Astrocyte of the hippocampus (primary cell): ENCODE measurements at regions not wholly inside any gene's neighbourhood (a gene's known extent, or its start where the extent isn't known, plus 50 kb on each side); places are given as distances from the start of the nearest gene placed in this dataset.
A peak's percentile ranks its signal among the peaks of the same experiment; 100 is the strongest.

Experiments
- DNase-seq: peaks from one replicate; pipeline ENCODE4 v3.0.0; 2011; ENCODE audit warnings: low read depth, low spot score

DNA sequence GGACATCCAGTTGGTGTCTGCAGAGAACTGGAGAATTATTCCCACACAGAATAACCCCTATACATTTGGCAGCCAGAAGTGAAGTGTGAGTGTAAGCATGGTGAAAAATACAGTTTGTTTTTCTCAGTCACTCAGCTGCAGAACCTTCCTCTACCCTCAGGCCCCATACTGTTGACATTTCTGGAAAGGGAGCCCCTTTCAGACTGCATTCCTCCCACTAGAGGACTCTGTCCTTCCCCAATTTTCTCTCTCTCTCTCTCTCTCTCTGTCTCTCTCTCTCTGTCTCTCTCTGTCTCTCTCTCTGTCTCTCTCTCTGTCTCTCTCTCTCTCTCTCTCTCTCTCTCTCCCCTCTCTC is 86.8 kb upstream of the STEAP1B start:
- DNase-seq: peak; percentile 58

- peak; percentile 22 for DNase-seq
Measured at GRCh38 chr7:22586101-22586785, 86.3 kb upstream of the STEAP1B start.

GRCh38 chr7:22584179-22584578 is 84.2 kb upstream of the STEAP1B start:
- DNase-seq: peak; percentile 15

GRCh38 chr7:22582863-22583622 is 83.1 kb upstream of the STEAP1B start:
- DNase-seq: peak; percentile 95

DNA sequence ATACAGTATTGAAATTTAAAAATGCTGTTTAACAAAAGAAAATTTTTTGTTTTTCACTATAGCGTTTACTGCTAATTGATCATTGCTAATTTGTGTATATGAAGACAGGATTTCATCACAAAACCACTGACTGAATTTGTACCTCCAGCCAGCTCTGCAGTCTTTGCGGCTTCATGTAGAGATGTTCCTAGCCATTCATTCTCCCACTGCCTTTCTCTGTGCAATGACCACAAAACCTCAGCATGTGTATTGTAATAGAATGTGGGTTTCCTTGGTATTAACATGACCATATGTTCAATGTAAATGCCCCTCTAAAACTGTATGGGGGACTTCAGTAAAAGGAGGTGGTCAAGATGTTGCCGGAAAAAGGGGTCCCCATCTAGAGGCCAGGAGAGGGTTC is 81.1 kb upstream of the STEAP1B start:
- DNase-seq: peak; percentile 27

GRCh38 chr7:22579961-22580360 is 80.0 kb upstream of the STEAP1B start:
- no peak for DNase-seq

DNA sequence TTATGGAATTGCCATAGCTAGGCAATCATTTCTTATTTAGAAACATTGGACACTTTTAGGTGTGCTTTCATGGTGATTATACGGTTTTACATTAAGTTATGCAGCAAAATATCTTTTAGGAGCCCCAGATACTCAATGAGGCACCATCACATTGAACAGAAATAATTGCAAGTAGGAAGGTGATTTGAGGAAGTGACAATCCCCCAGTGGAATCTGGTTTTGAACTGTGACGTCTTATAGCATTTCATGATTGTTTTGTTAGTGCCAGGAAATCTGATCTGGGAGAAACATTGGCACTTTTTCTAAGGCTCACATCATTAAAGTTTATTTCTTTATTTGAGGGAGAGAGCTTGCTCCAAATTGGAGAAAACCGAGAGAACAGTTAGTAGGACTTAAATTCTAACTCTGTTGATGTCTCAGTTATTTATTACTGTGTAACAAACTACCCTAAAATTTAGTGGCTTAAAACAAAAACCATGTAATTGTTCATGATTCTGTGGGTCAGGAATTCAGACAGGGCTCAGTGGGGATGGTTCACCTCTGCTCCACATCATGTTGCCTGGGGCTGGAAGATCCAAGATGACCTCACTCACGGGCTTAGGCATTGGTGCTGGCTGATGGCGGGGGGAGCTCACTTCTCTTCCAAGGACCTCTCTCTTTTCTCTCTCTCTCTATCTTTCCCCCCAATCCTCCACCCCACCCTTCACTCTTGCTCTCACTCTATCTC is 78.2 kb upstream of the STEAP1B start:
- DNase-seq: peak; percentile 64

DNA sequence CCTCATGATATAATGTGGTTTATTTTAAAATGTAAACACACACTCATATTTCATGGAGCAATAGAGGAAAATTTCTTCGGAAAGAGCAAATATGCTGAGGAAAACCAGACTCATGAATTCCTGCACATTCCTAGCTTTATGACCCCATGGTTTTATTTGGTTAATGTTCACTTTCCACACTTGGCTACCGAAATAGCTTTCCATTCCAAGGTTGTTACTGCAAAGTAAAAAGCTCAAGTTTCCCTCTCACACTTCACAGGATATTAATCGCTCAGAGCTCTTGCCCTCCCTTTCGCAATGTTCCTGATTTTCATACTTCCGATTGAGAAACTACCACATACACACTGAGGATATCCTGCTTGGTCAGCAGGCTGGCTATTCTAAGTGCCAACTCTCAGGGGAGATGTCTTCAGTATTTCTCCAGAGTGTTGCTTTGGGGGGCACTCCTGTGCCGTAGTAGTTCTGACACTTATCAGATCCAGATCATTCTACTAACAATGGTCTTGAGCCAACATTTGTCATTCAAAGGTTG is 77.5 kb upstream of the STEAP1B start:
- peak; percentile 88 for DNase-seq

DNA sequence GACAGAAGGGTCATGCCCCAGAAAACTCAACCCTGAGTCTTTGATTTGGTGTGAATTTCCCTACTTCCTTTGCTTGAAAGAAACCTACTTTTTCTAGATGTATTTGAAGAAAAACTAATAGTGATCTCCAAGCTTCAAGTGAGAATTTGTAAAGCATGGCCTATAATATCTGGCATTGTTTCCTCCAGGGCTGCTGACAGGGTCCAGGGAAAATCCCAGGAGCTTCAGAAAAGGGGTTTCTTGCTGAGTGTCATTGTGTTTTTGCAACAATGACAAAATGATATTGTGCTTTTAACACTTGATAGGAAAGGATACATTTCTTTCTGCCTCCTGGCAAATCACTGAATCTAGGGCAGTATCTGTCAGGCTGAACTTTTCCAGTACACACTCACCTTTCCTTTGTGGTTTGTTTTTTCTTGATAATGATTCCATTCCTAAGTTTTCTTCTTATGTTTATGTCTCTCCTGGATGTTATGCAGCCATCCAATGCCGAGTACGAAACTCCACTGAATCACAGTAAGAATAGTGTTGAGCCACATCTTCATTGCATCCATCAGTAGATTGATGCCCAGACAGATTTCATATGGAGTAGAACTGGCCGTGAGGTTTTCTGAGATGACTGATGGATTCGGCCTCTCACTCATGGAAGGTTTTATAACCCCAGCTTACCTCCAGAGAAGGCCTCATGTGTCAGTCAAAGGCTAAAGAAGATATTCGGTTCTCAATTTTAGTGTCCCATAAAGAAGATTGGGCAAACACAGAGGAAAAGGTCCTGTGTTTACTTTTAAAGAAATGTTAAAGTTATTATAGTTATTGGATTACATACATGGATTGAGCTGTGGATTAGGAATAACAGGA is 76.9 kb upstream of the STEAP1B start:
- peak; percentile 15 for DNase-seq

GRCh38 chr7:22574754-22575520 is 74.9 kb upstream of the STEAP1B start:
- DNase-seq: no peak

DNA sequence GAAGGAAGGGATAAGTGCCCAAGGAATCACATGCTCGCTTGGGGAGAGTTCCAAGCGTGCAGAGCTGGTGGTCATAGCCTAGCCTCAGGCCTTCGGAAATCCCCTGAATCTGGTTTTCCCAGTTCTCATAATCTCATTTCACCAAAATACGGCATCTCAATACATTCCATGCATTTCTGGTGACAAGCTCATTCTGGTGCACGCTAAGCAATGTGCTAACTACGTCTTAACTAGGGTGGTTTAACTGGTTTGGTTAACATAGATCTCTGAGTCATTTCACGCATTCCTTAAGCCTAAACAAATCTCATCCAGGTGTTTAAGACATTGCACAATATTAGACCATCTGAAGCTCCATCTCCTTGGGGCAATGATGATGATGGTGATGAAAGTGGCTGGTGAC is 72.9 kb upstream of the STEAP1B start:
- peak; percentile 91 for DNase-seq

GRCh38 chr7:22572292-22572691 is 72.3 kb upstream of the STEAP1B start:
- peak; percentile 79 for DNase-seq

DNA sequence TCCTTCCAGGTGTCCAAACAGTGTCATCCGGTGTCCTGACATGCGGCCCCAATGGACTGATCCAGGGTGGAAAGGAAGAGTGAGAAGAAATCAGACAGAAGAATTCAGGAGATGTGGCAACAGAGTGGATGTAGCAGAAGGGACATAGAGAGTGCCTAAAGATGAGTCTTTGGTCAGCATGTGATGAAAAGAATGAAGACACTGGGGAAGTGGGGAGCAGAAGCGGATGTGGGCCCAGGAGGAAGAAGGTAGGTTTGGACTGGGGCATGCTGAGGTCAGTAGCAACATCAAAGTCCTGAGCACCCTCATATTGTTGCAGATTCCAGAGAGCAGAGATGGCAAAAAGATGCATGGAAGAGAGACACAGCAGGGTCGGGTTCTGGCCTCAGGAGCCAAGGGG is 71.8 kb upstream of the STEAP1B start:
- no peak for DNase-seq

DNA sequence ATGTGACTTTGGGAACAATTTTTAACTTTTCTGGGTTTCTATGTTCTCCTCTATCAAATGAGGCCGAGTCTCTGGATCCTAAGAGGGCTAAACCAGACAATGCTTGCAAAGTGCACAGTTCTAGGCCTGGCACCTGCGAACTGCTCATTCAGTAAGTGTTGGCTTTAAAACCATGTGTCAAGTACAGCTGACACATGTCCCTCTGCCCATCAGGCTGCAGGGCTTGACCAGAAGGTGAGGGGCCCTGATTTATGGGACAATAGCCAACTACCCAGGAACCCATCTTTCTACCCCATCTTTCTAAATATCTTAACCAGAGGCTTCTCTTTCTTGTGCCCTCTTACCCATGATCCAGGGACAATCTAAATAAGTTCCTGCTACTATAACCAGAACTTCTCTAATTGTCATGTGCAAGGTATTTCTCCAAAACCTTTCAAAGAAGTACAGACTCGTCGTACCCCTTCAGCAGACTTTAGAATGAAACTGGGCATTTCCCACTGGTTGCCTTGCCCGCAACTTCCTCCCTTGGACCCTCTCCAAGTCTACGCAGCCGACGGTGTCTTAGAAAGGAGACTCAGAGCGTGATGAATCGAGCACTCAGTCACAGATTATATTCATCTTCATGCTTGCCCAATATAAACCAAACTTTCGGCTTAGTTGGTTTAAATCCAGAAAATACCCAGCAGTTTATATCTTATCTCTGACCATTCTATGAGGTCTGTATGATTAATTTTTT is 69.8 kb upstream of the STEAP1B start:
- peak; percentile 77 for DNase-seq

DNA sequence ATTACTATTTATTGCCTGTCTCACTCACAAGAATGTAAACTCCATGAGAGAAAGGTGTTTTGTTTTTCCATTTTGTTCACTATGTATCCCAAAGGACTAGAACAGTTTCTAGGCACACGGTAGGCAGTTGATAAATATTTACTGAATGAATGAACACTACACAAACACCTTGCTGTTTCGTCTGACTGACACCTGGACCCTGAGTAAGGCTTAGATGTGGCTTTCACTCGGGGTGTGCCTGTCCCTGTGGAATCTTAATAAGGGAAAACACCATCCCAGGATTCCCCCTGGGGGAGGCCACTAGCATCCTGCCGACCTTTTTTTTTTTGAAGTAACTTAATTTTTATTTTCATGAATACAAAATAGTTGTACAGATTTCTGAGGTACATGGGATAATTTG is 66.6 kb upstream of the STEAP1B start:
- DNase-seq: peak; percentile 19

- no peak for DNase-seq
Measured at GRCh38 chr7:22566176-22566575, 66.2 kb upstream of the STEAP1B start.

DNA sequence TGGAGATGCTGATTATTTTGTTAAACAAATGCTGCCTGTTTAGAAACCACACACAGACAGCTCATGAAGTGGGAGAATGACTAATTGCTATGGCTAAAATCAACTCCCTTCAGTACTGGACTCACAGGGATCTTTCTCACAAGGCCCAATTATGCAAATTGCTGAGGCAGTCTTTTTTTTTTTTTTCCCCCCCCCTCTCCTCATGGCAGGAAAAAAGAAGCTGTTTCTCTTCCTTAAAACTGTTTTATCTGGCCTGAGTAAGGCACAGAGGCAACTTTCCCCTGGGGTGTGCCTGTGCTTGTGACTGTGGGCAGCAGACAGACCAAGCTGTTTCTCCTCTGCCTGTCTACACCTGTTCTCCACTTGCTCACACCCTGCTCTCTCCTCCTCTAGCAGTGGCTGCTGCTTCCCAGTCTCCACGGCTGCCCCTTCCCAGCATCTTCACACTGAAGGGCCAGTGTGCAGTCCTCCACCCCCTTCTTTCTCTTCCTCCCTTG is 65.4 kb upstream of the STEAP1B start:
- DNase-seq: peak; percentile 87

DNA sequence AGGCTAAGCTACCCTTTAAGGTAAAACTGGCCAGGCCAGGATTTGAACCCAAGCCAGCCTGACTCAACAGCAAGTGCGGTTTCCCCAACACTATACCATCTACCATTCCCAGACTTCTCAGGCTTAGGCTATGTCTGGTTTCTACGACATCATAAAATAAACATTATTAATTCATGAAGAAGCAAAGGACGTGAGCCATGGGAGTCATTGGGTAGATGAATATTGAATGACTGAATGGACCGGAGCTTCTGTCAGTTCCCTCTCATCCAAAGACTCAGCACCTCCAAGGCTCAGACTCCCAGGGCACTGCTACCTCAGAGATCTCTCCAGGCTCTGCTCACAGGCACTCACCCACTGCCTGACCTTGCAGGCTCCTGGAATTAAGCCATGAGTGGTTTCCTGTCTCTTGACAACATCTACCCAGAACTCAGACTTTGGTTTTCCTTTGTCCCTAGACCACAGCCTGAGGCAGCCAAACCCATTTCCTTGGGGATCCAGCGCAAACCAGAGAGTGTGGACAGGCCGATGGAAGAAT is 64.6 kb upstream of the STEAP1B start:
- DNase-seq: peak; percentile 95

DNA sequence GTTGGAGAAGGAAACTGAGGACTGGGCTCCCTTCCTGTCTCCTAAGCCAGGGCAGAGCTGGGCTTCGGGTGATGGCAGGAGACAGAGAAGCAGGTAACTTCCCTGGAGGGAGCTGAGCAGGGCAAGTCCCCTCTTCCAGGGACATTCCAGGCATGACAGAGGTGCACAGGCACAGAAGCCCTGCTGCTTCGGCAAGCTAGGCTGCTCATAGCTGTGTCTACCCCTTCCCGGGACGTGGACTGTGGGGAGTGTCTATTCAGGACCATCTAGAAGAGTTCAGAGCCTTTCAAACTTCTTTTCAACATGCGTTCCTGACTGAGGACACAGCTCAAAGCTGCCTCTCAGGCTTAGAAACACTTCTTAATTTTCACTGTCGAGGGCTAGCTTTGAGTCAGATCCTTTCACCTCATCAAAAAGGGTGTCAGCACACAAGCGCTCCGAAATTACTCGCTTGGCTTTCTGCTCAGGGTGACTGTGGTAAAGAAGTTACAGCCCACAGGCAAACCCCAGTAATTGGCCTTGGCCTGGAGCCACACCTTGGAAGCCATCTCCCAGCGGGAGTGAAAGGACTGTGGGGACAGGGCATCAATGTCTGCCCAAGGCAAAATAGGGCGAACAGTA is 63.7 kb upstream of the STEAP1B start:
- DNase-seq: peak; percentile 85
